ENCODE measurements at regions not wholly inside any gene's neighbourhood (a gene's known extent, or its start where the extent isn't known, plus 50 kb on each side); places are given as distances from the start of the nearest gene placed in this dataset.
"Not testable (repeated sequence)": the region's sequence is repeated elsewhere in the genome, so short reads cannot be mapped to it uniquely, and the experiment has no call there.

DNA sequence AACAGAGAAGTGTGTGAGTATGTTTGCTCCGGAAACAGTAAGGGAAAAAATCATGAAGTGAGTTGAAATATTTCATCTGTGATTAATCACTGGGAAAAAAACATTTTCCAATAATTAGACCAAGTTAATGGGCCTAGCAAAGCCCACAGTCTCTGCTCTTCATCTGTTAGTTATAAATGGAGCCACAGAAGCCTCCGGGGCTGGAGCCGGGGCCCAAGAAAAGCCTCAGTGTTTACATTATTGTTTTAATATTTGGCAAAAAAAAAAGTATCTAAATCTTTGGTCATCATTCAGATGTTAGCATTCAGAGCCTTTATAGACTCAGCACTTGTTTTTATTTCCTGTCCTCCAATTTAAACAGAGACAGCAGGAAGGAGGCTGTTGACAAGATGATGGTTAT is 115.0 kb downstream of the UBE2U start:
- DNase-seq: no peak

DNA sequence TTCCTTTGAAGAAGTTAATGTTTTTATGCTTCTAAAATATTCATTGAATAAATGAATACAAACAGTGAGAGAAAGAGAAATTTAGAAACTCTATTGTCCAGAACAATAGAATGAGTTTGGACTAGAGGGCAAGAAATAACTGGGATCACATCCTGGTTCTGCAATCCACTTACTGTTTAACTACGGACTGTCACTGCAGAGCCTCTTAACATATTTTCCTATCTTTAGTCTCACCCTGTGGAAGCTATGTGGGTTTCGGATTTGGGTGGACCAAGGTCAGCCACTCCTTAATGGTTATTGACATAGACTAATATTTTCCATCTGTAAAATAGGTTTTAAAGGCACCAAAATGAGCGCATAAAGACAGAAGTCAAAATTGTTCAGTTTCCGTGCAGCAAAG is 116.6 kb downstream of the UBE2U start:
- no peak for DNase-seq

DNA sequence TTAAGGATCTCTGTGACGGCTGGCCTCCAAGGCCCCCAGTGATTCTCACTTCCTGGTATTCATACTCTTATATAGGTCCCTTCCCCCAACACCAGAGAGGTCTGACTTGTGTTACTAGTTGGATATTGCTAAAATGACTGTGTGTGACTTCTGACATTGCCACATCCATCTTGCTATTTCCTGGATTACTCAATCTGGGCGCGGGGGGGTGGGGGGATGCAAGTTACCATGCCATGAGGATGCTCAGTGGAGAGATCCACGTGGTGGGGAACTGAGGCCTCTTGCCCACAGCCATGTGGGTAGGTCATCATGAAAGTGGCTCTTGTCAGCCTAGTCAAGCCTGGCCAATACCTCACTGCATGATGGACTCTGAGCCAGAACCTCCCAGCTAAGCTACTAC is 117.0 kb downstream of the UBE2U start:
- DNase-seq: no peak

DNA sequence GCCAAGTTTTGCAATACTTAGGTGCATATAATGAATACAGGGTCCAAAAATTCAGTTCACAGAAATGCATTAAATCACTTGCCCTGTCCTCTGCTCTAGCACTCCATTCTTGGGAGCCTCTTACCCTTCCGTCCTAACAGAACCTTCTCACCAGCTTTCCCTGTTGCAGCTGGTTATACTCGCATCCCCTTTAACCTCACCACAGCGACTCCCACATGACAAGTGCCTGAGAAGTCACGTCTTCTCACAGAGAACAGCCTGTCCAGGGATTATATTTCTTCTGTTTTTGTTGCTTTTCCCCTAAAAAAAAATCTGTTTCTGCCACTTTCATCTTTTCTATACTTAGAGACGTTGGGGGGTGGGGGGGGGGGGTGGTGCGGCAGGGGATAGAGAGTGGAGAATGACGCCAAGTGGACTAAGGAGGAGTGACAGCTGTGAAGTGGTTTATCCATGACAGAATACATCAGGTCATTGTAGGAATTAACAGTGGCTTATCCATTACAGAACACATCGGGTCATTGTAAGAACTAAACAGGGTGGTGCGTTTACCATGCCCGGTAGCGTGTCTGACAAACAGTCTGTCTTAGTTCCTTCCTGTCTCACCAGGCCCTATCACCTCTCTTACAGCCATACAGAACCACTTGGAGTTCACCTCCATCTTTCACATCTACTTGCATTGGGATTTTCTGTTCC is 117.6 kb downstream of the UBE2U start:
- no peak for DNase-seq

DNA sequence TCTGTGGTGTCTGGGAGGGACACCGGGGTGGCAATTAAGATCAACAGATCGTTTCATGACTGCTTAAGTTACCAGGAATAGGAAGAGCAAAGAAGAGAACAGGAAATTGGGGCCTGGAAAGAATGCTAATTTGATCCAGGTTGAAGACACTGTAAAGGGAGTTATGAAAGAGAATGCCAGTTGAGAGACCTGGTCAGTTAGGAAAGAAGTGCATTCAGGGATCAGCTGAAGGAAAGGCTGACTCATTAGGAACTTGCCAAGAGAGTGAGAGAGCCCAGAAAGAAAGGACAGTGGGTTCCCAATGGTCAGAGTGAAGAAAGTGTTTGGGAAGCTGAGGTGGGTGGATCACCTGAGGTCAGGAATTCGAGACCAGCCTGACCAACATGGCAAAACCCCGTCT is 119.6 kb downstream of the UBE2U start:
- no peak for DNase-seq

DNA sequence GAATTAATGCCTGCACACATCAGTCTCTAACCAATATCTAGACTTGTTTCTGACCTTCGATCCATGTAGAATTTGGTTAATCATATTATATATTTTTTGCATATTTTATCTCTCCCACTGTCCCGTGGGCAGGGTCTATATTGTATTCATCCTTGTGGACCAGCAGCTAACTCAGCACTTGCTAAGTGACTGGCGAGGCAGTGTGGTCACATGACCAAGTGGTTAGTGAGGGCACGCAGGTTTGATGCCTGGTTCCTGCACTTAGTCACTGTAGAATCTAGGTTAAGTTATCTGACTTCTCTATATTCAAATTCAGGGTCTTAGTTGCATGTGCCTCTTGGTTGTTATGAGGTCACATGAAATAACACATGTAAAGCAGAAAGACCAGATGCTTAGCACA is 120.5 kb downstream of the UBE2U start:
- no peak for DNase-seq

DNA sequence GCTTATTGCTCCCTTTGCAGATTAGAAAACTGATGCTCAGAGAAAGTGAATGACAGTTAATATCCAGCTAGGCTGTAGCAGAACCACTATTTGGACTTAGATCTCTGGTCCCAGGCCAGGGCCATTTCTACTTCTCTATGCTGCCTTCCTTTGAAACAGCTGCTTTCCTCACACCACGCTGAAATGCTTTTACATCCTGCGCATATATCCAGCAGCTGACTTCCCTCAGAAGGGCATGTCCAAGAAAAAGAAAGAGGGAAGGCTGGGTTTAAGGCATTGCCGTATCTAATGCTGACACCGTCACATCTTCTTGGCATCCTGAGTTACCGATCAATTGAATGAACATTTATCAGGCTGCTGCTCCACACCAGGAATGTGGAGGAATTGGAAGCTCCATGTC is 122.4 kb downstream of the UBE2U start:
- DNase-seq: no peak

DNA sequence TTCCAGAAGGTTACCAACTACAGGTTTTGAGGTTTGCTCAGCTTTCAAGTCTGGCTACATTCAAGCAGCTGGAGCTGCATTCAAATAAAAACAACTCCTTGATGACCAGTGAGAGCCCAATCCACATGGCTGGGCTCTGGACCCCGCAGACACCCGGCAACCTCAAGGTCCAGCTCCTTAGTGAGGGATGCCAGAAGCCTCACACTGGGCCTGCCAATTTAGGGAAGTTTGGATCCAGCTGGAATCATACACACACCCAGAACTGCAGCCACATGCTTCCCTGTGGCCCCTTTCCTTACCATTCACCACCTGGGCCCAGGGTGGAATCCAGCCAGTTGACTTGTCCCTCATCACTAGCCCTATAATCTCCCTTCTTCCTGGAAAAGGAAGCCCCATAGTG is 123.7 kb downstream of the UBE2U start:
- no peak for DNase-seq

DNA sequence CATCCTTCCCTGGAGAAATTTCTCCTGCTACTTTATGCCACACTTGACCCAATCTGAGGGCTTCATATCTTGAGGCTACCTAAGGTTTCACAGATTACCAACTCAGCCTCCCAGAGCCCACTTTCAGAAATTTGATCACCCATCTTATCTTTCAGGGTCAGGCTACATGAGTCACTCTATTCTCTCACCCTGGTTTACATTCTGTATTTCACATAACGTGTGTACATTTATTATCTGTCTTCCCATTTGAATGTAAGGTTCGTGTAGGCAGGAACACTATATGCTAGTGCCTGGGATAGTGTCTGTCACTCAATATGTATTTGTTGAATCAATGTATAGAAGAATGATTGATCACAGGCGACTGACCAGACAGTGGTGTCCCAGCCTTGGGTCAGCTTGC is 124.8 kb downstream of the UBE2U start:
- DNase-seq: no peak

DNA sequence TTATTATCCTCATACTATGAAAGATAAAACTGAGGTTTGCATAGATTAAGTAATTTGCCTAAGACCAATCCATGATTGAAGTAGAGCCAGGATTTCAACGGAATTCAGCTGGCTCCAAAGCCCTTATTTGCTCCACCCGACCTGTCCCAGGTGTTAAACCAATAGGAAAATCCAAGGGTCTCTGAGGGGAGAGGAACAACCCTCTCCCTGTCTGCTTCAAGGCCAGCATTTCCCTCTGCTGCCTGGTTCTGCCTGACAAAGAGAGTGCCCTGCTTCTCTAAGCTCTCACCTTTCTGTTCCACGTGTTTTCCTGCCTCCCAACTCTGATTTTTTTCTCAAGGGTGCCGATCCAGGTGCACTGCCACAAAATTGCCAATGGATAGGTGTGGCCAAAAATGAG is 127.4 kb downstream of the UBE2U start:
- no peak for DNase-seq

DNA sequence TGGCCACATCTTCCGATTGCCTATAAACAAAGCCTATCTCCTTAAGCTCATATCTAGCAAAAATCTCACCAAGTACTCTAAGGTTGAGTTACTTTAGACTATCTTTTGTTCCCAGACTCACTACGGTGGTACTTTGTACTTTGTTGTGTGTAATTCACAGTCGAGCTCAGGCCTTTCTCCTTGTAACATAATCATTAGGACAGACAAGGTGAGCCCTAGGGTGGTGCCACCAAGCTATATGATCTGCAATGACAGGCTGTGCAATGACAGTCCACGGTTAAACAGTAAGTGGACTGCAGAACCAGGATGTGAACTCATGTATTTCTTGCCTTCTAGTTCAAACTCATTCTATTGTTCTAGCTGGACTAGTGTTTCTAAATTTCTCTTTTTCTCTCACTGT is 132.2 kb downstream of the UBE2U start:
- no peak for DNase-seq

DNA sequence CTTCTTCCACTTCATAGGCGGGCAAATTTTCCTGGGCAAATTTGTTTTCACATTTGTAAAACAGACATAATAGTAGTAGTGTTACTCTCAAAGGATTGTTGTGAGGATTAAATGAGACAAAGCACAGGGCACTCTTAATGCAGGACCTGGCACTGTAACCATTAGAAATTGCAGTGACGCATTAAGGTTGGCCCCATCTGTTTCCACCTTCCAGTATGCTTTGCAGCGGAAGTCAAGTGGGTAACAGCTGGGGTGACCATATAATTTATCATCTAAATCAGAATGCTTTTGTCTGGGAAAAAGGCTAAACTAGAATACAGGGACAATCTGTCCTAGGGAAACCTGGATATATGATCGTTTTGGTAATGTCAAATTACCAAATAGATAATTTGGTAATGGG is 132.5 kb upstream of the CACHD1 start:
- DNase-seq: no peak

DNA sequence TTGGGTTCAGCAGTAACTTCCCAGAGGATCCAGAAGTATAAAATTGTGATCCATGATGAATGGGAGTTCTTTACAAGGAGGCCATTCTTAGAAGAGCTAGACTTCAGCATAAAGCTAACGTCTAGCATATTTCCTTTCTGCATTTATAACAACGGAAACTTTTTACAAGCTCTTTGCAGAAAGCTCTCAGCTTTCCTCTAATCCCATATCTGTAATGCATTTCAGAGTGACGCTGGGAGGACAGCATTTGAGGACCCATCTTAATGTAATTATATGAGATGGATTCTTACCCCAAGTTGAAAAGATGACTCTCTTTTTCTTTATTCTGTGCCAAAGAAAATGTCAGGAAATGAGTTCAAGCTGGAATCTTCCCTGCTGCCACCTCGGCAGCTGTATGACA is 132.0 kb upstream of the CACHD1 start:
- no peak for DNase-seq

DNA sequence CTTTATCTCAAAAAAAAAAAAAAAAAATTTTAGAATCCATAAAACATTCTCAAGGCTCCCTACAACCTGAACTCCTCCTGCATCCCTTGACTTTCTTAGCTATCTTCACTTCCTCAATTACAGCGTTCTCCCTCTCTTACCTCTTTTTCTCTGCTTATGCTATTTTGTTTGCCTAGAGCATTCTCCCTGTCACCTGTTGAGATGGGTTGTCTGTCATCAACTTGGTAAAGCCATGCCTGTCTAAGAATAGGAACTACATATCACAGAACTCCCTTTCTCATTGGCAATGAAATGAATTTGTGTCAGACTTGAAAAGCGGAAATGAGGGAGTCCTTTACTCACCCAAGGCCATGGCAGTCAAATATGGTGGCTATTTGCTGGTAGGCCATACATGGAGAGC is 129.6 kb upstream of the CACHD1 start:
- no peak for DNase-seq

DNA sequence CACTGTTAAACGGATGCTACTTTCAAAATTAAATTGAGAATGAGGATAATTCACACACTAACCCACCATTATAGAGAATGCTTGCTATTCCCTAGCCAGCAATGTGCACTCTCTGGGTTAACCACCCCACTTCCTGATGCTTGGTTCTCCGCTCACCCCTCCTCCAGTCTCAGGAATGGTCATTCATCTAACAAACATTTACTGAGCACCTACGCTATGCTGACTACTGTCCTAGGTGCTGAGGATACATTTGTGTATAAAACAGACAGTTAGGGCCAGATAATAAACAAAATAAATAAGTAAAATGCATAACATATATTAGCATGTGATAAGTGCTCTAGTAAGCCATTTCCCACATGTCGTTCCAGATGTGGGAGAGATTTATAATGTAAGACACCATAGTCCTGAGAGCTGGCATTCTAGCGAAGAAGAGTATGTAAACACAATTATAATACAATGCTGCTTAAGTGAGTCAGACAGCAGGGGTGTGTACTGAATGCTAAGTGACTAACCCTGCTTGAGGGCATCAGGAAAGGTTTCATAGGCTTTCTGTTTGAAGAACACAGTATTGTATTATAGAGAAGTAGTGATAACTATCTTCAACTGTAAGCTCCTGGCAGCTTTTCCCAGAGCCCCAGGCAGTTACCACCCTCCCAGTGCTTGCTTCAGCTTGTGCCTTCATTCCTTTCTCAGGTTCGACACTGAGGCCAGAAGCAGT is 126.7 kb upstream of the CACHD1 start:
- no peak for DNase-seq

DNA sequence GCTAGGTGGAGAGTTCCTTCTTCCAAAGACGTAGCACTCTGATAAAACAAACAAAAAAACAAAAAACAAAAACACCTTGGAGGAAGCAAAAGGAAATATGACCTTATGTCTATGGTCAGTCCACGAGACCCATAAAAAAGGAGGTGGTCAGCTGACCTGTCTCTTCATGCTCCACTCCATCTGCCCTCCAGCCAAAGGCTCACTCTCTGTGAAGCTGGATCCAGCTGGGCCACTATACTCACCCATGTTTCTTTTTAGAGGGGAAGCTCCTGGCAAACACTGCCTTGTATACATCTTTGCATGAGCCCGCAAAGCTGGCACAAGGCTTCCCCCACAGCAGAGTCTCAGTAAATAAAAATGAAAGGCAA is 126.1 kb upstream of the CACHD1 start:
- DNase-seq: no peak

DNA sequence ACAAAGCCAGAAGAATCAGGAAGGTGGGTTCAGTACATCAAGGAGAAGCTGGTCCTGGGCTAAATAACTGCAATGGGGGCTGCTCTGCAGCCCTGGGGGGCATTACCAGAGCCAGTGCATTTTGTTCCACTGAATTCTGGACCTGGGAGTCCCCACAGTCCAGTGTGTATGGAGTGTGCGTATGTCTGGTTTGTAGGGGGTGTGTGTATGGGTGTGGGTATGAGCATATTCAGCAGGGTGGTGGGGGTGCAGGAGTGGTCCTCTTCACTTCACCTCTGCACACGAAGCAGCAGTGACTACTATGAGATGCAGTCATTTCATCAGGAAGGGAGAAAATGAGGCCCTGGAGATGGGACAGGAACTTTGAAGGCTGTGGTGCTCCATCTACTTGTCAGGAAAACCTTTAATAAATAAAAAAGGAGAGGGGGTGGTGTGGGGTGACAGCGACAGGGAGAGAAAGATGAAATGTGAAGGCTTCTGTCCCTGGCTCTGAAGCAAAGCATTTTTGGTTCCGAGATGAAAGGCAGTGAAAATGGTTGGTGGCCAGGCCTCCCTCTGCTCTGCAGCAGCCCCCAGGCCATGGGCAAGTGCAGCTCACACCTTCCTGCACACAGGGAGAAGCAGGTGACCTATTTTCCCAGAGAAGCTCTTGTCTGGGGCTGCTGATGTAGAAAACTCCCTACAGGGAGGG is 121.5 kb upstream of the CACHD1 start:
- DNase-seq: no peak

DNA sequence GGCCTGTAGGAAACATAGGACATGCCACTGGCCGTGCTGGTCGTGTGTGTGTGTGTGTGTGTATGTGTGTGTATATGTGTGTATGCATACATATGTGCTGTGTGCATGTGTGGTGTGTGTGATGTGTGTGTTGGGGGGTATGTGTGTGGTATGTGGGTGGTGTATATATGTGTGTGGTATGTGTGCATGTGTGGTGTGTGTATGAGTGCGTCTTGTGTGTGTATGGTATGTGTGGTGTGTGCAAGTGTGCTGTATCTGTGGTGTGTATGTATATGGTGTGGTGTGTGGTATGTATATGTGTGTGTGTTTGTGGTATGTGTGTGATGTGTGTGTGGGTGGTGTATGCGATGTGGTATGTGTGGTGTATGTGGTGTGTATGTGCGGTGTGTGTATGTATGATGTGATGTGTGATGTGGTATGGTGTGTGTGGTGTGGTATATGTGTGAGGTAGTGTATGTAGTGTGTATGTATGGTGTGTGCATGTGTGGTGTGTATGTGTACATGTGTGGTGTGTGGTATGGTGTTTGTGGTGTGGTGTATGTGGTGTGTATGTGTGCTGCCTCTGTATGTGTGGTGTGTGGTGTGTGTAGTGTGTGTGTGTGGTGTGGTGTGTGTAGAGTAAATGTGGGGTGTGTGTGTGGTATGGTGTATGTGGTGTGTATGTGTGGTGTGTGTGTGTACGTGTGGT is 120.8 kb upstream of the CACHD1 start:
- DNase-seq: no peak

DNA sequence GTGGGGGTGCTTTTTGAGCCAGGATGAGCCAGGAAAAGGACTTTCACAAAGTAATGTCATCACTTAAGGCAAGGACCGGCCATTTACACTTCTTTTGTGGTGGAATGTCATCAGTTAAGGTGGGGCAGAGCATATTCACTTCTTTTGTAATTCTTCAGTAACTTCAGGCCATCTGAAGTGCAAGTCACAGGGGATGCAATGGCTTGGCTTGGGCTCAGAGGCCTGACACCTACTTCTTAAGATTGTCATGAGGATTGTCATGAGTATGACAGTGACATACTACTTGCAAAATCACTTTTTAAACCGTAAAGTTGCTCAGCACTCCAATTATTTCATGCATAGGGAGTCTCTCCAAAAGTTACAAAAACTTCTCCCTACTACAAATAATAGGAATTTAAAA is 114.4 kb upstream of the CACHD1 start:
- DNase-seq: not testable (repeated sequence)

DNA sequence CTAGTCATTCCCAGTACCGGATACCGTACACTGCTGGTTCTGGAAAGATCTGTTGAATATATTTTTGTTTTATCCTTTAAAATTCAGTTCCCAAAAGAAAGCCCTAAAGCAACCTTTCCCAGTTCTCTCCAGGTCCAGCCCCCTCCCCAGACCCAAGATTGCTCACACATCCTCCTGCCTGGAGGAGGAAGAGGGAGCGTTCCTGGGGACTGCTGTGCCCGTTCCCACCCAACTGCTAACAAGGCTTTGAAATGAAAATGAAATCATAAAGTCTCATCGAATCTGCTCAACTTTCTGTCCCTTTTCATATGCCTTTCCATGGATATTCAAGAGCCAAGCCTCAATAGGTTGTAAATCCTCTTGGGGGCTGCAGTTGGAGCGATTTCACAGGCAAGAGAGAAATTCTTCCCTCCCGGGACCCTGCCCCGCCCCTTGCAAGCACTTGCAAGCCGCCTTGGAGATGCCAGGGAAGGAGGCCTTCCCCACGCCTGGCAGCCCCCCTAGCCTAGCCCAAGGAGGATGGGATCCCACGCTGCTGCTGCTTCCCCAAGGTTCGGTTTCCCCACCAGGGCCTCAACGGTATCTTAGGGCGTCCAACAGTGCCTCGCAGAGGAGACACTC is 113.2 kb upstream of the CACHD1 start:
- no peak for DNase-seq

DNA sequence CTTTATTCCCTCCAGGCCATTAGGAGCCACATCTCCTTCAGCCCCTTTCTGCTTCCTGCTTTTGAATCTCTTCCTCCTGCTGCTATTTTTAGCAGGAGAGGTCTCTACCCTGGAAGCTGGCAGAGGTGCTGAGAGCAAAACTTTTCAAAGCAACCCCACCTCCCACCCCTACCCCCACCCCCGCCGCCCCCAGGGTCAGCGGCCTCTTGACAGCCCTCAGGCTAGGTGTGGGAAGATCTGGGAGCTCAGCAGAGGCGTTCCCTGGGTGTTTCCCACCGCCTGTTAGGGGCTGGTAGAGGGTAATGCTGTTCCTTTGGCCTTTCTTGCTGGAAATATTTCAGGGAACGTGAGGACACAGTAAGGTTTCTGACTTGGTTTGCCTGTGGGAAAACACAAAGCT is 112.5 kb upstream of the CACHD1 start:
- DNase-seq: no peak

DNA sequence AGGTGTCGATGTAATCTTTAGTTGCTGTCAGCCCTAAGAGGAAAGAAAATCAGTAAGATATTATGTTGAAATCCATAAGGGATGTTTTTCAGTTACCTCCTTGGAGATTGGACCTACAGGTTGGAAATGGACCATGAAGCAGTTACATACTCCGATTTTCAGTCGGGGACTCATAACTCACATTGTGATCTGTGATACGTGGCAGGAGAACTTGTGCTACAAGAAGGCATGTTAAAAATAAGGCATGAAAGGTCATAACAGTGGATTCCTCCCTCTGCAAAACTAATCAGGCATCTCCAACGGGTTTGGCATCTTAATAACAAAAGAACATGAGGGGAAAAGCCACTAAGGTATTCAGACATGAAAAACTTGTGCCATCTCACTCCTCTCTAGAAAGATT is 111.2 kb upstream of the CACHD1 start:
- no peak for DNase-seq

DNA sequence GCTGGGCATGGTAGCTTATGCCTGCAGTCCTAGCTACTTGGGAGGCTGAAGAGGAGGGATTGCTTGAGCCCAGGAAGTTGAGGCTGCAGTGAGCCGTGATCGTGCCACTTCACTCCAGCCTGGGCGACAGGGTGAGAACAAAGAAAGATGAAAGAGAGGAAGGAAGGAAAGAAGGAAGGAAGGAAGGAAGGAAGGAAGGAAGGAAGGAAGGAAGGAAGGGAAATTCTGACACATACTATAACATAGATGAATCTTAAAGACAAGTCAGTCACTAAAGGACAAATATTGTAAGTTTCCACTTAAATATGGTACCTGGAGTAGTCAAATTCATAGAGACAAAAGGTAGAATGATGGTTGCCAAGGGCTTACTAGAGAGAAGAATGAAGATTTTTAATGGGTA is 108.0 kb upstream of the CACHD1 start:
- DNase-seq: no peak
